ENCODE measurements at regions not wholly inside any gene's neighbourhood (a gene's known extent, or its start where the extent isn't known, plus 50 kb on each side); places are given as distances from the start of the nearest gene placed in this dataset.
"Not testable (repeated sequence)": the region's sequence is repeated elsewhere in the genome, so short reads cannot be mapped to it uniquely, and the experiment has no call there.

DNA sequence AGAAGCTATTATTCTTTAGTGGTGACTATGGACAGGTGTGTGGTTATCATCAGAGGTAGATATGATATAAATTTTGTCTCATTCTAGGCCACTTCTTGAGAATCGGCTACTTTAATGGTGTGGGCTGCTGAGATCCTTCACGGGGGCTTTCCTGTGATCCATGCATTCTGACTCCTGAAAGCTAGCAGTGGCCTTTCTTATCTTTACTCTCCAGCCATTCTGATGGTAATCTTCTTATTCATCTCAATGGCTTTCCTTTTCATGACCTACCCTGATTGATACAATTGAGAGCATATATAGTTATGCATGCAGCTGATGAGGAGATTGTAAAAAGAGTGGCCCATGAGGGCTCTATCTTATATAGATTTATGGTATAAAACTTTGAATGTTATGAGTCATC lies 78.3 kb upstream of the ZPLD1 start:
- no peak for DNase-seq

DNA sequence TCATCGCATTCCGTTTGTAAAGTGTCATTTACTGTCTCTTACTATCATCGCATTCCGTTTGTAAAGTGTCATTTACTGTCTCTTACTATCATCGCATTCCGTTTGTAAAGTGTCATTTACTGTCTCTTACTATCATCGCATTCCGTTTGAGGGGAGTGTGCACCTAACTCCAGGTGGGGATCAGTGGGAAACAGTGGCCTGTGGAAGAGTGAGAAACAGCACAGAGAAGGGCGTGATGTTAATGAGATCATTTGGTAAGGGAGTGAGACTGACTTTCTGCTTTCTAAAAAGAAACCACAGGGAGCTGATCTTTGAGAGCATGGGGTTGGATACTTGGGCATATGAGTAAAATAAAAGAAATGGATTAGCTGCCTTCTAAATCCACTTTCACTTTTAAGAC lies 77.5 kb upstream of the ZPLD1 start:
- not testable (repeated sequence) for DNase-seq

DNA sequence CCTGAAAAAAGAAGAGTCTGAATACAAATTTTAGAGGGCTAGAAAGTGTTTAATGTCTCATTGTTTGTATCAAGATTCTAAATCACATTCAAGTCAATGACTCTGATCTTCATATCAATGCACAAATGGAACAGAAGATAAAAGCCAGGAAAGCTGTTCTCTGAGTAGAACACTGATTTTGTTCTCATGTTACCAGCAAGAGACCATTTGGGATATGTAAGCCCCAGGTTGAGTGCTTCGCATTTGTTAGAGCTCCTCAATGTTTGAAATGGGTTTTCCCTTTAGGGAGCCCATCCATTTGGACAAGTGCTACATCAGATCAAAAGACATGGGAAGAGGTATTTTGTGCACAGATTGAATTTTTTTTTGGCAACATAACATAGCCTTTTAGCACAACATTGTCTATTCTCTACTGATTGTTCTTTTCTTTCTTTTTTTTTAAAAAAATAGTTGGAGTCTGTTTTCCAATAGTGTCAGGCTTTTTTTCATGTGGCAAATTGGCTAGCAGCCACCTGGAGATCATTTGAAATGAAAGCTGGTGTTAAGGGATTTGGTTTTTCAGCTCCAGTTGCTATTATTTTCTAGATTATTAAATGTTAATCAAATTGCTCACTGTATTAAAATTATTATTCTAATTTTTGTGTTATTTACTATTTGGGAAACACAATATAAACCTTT lies 74.5 kb upstream of the ZPLD1 start:
- DNase-seq, result no peak

DNA sequence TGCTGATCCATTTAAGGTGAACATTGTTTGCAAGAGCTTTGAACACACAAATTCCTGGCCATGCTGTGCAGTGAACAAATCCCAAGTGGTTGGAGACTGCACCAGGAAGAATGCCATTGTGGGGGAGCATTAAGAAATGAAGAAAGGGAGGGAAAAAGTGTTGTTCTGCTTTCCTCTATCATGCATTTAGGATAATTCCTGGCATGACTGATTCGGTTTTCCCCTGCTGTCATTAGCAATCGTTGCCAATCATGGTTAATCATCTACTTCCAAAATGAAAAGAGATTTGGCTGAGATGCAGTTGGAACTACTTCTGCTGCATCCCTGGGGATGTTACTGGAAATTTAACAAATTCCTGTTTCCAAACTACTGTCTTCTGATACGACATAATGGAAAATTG lies 73.7 kb upstream of the ZPLD1 start:
- no peak for DNase-seq

DNA sequence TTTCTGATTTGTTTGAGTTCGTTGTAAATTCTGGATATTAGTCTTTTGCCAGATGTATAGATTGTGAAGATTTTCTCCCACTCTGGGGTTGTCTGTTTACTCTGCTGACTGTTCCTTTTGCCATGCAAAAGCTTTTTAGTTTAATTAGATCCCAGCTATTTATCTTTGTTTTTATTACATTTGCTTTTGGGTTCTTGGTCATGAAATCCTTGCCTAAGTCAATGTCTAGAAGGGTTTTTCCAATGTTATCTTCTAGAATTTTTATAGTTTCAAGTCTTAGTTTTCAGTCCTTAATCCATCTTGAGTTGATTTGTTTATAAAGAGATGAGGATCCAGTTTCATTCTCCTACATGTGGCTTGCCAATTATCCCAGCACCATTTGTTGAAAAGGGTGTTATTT lies 68.7 kb upstream of the ZPLD1 start:
- not testable (repeated sequence) for DNase-seq

DNA sequence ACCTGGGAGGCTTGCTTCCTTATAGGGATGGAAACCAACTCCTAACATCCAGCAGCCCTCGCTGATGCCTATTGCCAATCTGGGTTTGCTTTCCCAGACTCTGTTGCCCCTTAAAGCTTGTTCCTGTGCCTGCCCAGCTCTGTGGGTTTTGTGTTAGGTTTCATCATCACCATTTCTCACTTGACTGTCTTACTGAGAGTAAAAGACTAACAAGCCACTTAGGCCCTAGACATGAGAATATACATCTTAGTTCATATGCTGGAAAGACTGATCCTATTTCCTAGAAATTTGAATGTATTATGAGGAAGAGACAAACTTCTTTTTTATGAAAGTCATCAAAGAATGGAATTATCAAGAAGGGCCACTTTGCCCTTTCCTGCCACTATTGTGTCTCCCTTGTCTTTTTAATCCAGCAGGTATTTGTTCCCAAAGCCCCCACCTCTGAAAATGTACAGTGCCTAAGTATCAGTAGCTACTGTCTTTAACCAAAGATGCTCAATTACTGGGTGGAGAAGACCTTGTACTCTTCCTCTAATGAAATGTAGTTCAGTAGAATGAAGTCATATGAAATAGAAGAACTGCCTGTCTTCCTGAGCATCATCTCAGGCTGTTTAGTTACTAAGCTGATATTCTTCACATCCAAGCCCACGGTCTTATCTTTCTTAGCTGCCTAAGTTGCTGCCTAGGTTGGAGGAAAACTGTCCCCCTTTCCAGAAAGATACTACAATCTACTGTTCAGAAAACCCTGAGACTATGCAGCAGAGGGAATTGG lies 59.8 kb upstream of the ZPLD1 start:
- no peak for DNase-seq

DNA sequence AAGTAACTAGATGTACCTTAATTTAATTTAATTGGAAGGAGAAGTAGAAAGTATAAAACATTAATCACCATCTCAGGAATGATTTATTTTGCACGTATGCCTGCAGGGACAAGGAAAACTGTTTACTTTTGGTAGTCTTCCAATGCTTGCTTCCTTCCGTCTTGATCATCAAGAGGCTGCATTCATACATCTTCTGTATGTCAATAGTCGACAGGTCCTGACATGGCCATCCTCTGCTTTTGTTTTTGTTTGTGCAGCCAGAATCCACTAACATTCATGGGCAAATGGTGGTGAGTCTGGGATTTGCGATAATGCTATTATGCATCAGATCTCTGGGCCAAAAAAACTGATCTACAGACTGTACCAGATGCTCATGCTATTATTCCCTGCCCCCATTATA lies 56.6 kb upstream of the ZPLD1 start:
- DNase-seq, result no peak

DNA sequence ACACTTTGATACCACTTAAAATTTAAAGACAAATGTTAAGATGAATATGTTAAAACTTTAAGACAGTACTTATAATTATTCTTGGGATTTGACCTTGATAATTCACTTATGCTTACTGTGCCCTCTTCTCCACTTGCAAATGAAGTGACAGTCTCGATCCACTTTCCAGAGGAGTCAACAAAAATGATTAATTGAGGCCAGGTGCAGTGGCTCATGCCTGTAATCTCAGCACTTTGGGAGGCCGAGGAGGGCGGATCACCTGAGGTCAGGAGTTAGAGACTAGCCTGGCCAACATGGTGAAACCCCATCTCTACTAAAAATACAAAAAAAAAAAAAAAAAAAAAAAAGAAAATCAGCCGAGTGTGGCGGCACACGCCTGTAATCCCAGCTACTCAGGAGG lies 52.6 kb upstream of the ZPLD1 start:
- DNase-seq, result not testable (repeated sequence)
